Lower leg skin (tissue), 4 donors: ENCODE measurements at regions not wholly inside any gene's neighbourhood (a gene's known extent, or its start where the extent isn't known, plus 50 kb on each side); places are given as distances from the start of the nearest gene placed in this dataset.

Experiments used
- DNase-seq, 2 donors: peaks; one replicate each; pipeline ENCODE4 v3.0.0-alpha.2; 2019; ENCODE audit warnings: low spot score in 2 of 2
- H3K4me3 ChIP-seq: fragments of 200-600 bp; sonication (generic); 2 replicates; pipeline ENCODE4 v1.5.1; 2017; ENCODE audit warnings: mild to moderate bottlenecking, low read depth; ENCODE audit not compliant: poor library complexity, severe bottlenecking
- CTCF ChIP-seq, 3 donors: fragments of 450-650 bp; IDR thresholded peaks; one replicate each; pipeline ENCODE4 v1.5.1; 2016; ENCODE audit warnings: antibody characterized with exemption in 3 of 3, mild to moderate bottlenecking in 3 of 3, moderate library complexity in 2 of 3
- POLR2A ChIP-seq, 2 donors: fragments of 450-650 bp; IDR thresholded peaks; one replicate each; pipeline ENCODE4 v1.6.1; 2016 to 2017; ENCODE audit warnings: antibody characterized with exemption in 2 of 2, mild to moderate bottlenecking in 1 of 2, moderate library complexity in 1 of 2
- WGBS, 2 donors: methylation state at CpG; one replicate each; pipeline ENCODE4 v1.1.5; 2018; 5-methylcytosine and 5-hydroxymethylcytosine counted together
- intact Hi-C: fragments of 100-400 bp; cut with DNase I; formaldehyde crosslinking; loops from one replicate; pipeline ENCODE4 v1.15.0; 2023; ENCODE audit warnings: low total_unique reads

- intact Hi-C loops, result no loop called here
- WGBS, 2 donors, result 89 to 95% methylated on average over 1 of the region's 1 CpG
- no peak for TF ChIP-seq CTCF (IDR thresholded peaks at IDR 0.05)
- no peak for TF ChIP-seq POLR2A (IDR thresholded peaks at IDR 0.05)
- DNase-seq, result peak; percentile 76 to 92
- no peak overlapping the region for H3K4me3 ChIP-seq
Observed at GRCh38 chr13:34349091-34349722, 531.3 kb downstream of the RFC3 start.

DNA sequence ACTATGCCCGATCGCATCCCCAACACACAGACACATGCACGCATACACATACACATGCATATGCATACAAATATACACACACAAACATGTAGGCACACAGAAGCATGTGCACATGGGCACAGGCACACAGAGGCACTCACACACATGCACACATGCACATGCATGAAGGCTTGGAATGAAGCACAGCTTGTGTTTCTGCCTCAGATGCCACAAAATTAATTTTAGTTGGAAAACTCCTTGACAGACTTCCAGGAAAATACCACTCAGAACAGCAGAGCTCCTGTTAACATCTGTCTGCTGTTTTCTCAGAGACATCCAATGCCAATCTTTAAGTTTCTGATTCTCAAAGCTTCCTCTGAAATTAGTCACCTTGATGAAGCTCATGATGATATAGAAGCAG lies 532.7 kb downstream of the RFC3 start:
- H3K4me3 ChIP-seq, result no peak overlapping the region
- WGBS, 2 donors, result 93% methylated on average over 3 of the region's 3 CpGs
- no peak for DNase-seq
- intact Hi-C loops, result no loop called here
- no peak for TF ChIP-seq CTCF (IDR thresholded peaks at IDR 0.05)
- no peak for TF ChIP-seq POLR2A (IDR thresholded peaks at IDR 0.05)

GRCh38 chr13:34351134-34351533 lies 533.2 kb downstream of the RFC3 start:
- H3K4me3 ChIP-seq, result no peak overlapping the region
- intact Hi-C loops, result no loop called here
- DNase-seq, result no peak
- WGBS, 2 donors, result 92 to 97% methylated on average over 3 of the region's 3 CpGs
- TF ChIP-seq POLR2A (IDR thresholded peaks at IDR 0.05), result no peak

GRCh38 chr13:34352958-34353357 lies 535.0 kb downstream of the RFC3 start:
- no peak overlapping the region for H3K4me3 ChIP-seq
- intact Hi-C loops, result no loop called here
- TF ChIP-seq POLR2A (IDR thresholded peaks at IDR 0.05) (no peak), CTCF (IDR thresholded peaks at IDR 0.05) (no peak)
- no peak for DNase-seq
- WGBS, 2 donors, result 75 to 77% methylated on average over 4 of the region's 4 CpGs

GRCh38 chr13:34356686-34357434 lies 538.9 kb downstream of the RFC3 start:
- WGBS, 2 donors, result 83 to 88% methylated on average over 4 of the region's 4 CpGs
- no peak for TF ChIP-seq POLR2A (IDR thresholded peaks at IDR 0.05)
- TF ChIP-seq CTCF (IDR thresholded peaks at IDR 0.05), result no peak
- intact Hi-C loops, result no loop called here

DNA sequence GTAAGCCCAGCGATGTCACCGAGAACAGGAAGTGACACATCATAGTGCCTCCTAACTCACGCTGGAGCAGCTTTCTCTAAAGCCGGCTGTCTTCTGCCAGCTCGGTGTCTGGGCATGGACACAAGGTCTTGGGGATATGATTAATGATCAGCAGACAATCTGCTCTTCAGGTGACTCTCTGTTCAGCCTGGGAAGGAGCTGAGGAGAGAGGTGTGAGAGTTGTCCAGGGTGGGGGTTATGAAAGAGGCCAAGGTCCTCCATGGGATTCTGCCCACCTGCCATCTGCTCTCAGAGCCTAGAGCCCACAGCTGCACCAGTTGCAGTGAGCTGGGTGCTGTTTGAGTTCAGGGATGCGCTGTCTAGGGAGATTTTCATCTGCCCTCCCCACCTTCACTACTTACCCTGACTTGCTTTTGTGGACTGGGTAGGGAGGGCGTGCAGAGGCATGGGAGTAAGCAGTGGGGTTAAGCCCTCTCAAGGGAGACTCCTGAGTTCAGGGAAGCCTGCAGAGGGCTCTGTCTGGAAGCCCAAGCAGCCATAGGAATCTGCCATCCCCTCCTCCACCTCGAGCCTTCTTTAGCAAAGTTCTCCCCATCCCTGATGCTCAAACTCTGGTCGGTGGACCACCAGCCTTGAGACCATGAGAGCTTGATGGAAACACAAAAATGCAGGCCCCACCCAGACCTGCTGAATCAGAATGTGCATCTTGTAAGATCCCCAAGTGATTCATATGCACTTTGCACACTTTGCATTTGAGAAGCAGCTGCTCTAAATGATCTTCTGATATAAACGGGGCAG lies 539.7 kb downstream of the RFC3 start:
- WGBS, 2 donors, result 50 to 58% methylated on average over 10 of the region's 10 CpGs
- no peak for DNase-seq
- TF ChIP-seq POLR2A (IDR thresholded peaks at IDR 0.05), result no peak
- TF ChIP-seq CTCF (IDR thresholded peaks at IDR 0.05), result no peak
- intact Hi-C loops, result no loop called here
- no peak overlapping the region for H3K4me3 ChIP-seq

More at GRCh38 chr13:34356686-34357434, 538.9 kb downstream of the RFC3 start:
- H3K4me3 ChIP-seq, result no peak overlapping the region
- DNase-seq, result no peak
